NCI-H146 (cell line): ENCODE measurements at regions not wholly inside any gene's neighbourhood (a gene's known extent, or its start where the extent isn't known, plus 50 kb on each side); places are given as distances from the start of the nearest gene placed in this dataset.

ENCODE experiments used
- DNase-seq: peaks from one replicate; lab custom pipeline; 2025; lab: John Stamatoyannopoulos, UW

DNA sequence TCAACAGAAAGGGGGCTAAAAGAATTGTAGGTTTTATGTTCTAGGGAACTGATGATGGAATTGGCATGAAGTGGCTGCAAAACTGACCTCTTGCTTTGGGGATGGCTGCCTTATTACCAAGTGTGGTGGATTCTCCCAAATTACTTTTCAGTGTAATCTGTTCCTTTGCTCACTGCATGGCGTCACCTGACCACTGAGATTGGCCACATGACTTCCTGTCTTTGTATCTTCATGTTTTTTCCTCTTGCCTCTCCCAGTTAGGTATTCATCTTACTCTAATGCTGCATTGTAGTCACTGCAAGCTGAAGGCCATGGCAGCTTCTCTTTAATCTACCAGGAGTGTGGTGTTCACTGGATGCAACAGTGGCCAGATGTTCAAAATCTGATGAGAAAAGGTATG, 257.7 kb upstream of the TNP1 start:
- no peak for DNase-seq

DNA sequence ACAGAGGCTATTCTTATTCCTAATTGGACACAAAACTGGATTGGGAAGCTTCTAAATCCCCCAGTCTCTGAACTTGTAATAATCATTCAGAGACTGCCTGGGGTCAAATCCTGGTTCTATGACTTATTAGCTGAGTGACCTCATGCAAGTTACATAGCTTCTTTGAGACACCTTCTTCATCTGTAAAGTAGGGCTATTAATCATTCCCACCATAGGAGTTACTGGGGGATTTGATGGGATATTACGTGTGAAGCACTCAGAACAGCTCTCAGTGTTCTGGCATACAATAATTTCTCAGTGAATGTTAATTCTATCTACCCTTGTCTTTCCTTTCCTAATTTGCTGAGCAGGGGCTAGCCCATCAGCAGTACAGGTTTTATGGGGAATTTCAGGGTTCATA, 256.7 kb upstream of the TNP1 start:
- no peak for DNase-seq

DNA sequence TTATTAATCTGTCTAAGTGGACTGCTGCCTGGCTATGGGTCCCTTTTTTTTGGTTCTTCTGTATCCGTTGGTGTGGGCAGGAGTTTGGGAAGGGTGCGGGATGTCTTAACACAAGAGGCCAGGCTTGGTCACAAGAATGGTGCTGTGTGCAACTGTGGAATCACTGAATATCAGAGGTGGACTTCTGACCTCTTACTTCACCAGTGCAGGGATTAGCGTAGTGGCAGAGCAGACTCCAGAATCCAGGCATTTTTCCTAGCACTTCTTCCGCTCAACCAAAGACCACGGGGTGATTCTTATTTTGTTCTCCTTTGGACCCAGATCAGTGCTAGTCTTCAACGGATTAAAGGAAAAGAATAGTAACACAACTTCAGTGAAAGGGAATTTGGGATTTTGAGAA, 254.3 kb upstream of the TNP1 start:
- no peak for DNase-seq

DNA sequence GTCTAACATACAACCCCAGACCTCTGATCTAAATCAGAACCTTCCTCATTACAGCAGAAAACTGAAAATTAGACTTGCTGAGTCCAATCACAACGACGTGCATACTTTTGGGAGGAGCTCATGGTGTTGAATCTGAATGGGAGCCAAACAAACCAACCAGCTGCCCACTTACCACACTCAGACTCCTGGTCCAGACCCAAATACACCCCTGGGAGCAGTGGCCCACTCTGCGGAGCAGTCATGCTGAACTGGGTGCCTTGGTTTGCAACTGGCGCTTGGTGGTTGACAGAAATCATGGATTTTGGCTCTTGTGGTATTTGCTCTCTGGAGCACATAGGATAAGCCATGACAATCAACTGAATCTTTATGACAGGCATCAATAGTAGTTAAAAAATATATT, 253.6 kb upstream of the TNP1 start:
- DNase-seq = no peak

DNA sequence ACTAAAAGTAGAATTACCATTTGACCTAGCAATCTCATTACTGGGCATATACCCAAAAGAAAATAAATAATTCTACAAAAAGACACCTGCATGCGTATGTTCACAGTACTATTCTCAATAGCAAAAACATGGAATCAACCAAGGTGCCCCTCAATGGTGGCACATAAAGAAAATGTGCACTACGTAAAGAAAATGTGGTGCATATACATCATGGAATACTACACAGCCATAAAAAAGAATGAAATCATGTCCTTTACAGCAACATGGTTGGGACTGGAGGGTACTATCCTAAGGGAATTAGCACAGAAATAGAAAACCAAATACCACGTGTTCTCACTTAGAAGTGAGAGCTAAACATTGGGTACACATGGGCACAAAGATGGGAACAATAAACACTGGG, 250.7 kb upstream of the TNP1 start:
- no peak for DNase-seq

DNA sequence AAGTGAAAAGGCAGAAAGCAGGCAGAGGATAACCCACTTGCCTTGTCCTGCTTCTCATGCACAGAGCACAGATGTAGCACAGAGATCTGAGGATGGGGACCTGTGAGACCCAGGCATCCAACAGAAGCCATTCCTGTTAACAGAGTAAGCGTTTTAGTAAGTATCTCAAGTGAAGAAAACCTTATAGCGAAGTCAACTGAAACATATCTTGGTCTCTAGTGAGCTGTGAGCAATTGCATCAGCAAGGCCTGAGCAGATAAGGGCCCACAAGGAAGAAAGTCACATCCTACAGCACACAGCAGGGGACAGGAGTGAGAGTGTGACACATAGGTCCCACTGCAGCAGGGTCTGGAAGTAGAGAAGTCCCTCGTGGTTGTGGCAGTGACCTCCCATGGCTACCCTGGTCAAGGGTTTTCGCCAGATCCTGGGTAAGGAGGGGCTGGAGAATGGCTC, 248.7 kb upstream of the TNP1 start:
- DNase-seq = no peak

DNA sequence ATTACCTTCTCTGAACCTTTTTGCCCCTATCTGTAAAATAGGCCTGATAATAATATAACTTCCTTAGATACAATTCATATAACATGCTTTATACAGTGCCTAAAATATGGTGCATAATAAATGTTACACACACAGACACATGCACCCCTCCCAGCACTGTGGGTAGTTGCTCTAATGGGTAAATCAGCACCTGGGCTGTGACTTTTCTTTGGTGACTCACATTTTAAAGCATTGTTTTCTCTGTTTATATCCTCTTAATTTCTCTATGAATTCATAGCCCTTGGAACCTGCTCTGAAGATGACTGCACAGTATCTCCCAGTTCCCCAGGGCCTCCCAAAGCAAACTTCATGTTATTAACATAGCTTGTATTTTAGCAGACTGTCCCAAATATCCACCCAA, 248.2 kb upstream of the TNP1 start:
- DNase-seq = no peak

DNA sequence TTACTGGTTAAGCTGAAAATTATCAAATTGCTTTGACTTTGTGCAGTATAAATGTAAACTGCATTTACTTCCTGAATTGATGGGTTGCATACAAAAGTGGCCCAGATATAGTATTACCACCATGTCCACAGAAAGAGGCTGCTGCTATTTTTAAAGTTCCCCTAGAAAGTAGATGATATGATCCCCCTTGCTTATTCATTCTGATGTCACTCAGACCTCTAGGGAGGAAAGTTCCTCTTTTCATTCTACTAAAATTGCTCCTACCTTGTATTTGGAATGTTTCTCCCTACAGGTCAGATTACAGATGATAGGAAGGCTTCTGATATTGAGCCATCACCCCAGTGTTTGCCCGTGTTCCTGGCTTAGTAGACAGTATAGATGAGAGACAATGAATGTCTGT, 247.6 kb upstream of the TNP1 start:
- no peak for DNase-seq

DNA sequence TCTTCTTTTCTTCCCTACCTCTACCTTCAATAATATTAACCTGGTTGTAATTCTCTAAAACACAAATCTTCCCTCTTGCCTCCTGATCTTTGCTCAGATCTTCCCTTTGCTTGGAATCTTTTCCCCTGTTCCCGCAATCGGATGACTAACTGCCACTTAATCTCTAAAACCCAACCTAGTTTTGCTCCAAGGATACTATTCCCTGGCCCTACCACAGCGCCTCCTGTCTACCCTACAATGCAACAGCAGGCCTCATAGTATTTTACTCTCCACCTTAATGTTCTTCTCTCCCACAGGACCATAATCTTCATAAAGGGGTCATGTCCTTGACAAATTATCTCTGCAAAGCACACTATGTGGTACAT, 246.8 kb upstream of the TNP1 start:
- DNase-seq = no peak

DNA sequence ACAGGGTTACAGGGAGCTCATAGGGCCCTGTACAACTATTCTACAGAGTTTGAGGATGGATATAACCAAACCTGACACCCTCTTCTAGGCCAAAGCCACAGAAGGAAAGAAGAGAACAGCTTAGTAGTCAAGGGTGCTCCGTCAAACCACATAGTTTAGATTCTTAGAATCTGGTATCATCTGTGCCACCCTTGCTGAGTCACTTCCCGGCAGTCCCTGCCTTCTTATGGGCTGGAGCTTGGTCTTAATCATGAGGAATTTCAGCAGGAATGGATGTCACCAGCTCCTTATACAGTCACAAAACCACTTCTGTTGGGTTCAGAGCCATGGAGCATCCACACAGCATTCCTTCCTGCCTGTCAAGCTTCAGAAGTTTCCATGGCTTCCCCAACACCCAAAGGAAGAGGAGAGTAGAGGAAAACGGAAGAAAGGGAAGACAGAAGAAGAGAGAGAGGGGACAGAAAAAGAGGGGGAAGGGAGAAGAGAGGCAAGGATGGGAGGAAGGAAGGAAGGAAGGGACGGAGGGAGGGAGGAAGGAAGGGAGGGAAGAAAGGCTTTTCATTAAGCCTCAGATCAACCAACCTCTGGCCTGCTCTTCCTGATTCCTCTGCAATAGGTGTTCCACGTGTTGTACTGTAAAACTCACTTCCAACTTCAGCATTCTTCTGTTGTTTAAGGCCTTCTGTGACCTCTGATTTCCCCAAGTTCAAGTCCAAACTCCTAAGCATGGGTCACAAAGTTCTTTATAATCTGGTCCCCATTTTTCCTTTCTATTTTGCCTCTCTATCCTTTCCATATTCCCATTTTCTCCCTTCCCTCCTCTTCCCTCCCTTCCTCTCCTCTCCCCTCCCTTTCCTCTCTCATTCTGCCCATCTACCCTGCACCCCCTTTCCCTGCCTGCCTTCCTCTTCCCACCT, 246.1 kb upstream of the TNP1 start:
- DNase-seq = no peak

DNA sequence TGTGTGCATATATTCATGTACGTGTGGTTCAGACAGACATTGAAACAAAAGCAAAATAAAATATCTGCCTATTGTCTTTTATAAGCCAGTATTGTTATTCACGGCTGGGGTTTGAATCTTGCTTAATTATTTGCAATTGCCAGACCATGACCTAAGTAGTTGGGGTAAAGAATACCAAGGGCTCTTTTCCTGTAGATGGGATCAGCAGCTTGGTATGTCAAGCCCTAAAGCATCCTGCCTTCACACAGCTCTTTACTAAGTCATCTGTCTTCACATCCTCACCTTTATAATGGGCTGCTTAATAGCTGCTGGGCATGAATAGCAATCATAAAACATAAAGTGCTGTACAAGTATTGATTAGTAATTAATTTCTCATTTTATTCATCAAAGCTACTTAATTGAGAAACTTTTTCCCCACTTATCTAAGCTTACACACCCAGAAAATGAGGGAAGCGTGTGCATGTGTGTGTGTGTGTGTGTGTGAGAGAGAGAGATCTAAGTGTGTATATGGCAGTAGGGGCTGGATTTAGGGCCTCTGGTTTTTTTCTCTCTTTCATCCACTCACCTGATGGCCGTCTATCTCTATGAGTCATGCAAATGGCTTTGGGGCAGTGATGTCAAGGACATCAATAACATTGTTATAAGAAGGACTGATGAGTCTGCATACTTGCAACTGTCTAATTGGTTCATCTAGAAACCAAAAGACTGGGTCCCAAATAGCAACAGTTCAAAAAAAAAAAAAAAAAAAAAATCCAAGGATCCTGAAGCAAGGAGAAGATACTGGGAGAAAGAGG, 244.1 kb upstream of the TNP1 start:
- DNase-seq = no peak

DNA sequence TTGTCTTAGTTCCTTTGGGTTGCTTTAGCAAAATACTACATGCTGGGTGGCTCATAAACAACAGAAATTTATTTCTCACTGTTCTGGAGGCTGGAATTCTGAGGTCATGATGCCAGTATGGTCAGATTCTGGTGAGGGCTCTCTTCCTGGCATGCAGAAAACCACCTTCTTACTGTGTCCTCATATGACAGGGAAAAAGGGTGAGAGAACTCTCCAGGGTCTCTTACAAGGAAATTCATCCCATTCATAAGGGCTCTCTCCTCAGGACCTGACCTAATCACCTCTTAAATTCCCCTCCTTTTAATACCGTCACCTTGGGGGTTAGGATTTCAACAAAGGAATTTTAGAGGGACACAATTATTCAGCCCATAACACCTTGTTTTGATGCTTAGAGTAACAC, 243.1 kb upstream of the TNP1 start:
- no peak for DNase-seq

DNA sequence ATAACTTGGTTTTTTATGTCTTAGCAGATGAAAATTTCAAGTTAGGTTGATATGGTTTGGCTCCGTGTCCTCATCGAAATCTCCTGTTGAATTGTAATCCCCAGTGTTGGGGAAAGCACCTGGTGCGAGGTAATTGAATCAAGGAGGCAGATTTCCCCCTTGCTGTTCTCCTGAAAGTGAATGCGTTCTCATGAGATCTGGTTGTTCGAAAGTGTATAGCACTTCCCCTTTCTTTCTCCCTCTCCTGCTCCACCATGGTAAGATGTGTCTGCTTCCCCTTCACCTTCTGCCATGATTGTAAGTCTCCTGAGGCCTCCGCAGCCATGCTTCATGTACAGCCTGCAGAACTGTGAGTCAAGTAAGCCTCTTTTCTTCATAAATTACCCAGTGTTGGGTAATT, 242.1 kb upstream of the TNP1 start:
- no peak for DNase-seq

DNA sequence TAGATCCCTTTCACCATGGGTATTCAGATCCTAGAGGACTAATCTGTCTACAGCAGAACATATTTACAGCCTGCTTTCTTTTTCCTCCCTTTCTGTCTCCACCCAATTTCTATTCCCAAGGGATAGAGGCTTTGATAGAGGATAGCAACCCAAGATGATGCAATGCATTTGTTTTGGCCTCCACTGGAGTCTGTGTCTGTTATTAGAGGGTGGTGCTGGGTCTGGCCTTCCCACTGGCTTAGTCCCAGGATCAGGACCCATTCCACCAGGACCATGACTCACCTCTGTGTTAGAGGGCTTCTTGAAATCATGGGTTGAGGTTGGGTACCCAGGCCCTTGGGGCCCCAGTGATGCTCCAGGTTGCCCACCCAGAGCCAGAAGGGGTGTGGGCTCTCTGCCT, 239.7 kb upstream of the TNP1 start:
- DNase-seq = no peak

DNA sequence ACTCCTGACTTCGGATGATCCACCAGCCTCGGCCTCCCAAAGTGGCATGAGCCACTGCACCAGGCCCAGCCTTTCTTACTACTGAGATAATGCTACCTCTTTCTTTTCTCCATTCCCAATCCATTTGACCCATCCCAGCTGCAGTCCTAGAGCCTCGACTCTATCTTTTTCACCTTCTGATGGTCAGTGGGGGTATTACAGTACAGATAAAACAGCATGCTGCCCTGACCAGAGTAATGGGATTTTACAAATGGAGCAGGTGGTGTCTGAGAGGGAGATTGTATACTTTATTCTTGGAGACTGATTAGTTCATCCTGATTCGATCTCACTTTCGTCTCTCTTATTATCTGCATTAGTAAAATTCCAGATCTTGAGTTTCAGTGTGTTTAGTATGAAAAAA, 238.6 kb upstream of the TNP1 start:
- DNase-seq = no peak

DNA sequence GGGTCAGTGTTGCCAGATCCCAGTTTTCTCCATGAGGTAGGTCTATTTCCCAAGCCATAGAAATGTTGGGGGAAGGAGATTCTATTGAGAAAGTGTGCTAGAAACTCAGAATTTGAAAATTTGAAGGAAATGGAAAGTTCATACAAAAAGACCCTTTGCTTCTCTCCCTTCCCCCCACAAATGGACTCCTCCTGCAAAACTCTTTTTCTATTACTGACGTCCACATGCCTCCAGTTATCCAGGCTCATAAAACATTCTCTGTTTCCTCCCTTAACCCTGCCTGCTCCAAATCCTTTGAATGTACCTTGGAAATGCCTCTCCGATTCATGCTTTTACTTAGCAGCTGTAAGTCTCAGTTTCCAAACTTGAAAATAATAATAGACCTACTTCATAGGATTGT, 237.5 kb upstream of the TNP1 start:
- no peak for DNase-seq

DNA sequence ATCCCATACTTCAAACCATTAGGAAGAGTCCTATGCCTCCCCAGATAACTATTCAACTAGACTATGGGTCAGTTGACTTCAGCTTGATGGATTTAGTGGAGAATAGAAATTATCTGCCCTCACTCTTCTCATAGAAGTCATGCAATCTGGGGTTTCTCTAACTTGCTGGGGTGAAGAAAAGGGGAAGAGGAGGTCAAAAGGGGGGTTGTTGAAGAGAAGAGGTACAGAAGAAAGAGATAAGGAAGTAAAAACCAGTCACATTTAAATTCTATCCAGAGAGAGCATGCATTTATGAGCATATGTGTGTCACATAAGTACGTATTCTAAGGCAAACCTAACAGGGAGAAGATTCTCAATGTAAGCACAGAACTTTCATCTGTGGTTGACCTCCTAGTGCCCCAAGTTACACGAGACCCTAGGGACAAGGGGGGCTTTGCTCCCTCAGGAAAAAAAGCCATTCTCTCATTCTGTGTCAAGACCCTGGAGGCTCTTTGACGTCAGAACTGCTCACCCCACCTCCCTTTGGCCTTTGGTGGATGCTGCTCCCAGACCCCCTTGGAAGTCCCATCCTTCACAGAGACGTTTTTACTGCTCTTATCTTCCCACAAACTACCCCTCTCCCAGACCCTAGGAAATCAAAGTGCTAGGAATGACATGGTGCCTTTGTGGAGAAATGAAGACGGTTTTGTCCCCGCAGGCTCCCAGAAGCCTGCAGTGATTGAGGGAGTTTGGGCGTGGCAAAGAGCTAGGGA, 236.8 kb upstream of the TNP1 start:
- DNase-seq = no peak

DNA sequence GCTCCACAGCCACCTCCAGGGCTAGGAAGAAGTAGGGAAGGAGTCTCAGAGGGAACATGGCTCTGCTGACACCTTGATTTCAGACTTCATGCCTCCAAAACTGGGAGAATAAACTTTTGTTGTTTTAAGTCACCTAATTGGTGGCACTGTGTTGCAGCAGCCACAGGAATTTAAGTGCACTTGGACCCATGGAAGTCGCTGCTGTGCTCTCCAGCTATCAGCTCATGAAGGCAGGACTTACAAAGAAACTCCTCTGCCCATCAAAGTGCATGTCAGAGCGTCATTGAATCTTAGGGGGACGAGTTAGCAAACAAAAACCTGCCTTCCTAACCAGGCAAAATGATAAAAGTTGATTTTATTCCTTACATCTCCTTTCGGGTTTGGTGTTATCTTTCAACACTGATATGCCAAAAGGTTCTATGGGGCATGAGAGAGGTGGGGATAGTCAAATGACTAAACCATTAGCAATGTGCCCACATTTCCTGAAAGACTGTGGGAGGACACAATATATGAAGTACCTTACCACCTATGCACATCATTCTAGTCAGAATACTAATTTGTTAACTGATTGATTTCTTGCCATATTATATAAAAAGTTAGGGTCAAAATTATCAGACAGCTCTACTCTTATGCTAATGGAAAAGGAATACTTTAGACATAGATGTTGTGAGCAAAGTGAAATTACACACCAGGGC, 235.8 kb upstream of the TNP1 start:
- no peak for DNase-seq

DNA sequence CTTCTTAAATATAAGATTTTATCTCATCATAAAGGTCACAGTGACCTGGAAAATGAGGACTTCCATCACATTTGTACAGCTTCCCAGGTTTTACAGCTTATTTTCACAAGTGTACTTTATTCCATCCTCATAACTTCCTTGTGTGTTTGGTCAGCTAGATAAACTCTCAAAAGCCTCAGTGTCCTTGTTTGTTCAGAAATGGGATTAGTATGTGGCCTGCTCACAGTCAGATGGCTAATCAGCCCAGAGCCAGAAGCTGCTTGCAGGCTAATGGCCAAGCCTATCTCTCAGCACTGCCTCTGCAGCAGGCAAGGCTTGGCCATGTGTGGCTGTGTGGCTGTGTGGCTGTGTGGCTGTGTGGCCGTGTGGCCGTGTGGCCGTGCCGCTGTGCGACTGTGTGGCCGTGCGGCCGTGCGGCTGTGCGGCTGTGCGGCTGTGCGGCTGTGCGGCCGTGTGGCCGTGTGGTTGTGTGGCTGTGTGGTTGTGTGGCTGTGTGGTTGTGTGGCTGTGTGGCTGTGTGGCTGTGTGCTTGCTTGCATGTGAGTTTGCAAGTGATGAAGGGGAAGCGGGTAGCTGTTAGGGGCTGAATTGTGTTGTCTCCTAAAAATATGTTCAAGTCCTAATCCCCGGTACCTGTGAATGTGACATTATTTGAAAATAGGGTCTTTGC, 233.0 kb upstream of the TNP1 start:
- no peak for DNase-seq

DNA sequence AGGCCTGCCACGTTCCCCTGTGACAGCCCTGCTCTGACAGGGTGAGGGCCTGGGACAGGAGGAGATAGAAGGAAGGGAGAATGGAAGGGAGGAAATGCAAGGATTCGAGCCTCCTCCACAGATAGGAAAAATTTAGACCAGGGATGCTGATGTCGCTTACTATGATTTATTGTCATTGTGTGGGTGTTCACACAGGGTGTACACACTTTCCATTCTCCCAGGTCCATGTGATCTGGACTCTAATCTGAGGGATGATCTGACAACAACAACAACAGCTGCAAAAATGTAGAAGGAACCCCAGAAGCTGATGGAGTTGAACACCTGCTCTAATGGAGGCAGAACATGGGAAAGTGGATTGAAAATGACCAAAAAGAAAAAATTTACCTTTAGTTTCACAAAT, 231.7 kb upstream of the TNP1 start:
- no peak for DNase-seq

DNA sequence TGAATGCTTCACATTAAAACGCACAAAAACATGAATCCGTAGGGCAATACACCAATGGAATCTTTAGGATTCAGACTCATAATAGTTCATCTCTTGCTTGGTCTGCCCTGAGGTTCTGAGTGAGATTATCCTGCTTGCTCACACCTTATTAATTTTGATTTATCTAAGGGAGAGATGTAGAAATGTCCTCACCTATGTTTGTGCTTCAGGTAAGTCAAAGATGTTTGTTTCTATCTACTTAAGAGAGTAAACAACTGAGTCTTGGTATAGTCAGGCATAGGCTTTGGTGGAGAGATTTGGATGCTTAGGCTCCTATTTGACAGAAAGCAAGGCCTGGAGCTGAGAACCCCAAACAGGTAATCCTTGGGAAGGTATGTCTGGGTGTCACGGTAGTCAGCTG, 231.0 kb upstream of the TNP1 start:
- no peak for DNase-seq
